GM19372 (cell line): ENCODE measurements at regions not wholly inside any gene's neighbourhood (a gene's known extent, or its start where the extent isn't known, plus 50 kb on each side); places are given as distances from the start of the nearest gene placed in this dataset.
"Not testable (repeated sequence)": the region's sequence is repeated elsewhere in the genome, so short reads cannot be mapped to it uniquely, and the experiment has no call there.

Experiments
- ATAC-seq: cut with Tn5 transposase; IDR thresholded peaks from one replicate; pipeline ENCODE4 v1.9.1; 2021; ENCODE audit warnings: mild to moderate bottlenecking, low read depth, moderate library complexity; ENCODE audit not compliant: unreplicated experiment

GRCh38 chr6:113684382-113684901 is 172.7 kb upstream of the MARCKS start:
- ATAC-seq: no peak

- no peak for ATAC-seq
Observed at GRCh38 chr6:113686049-113686448, 171.1 kb upstream of the MARCKS start.

- ATAC-seq: not testable (repeated sequence)
Observed at GRCh38 chr6:113689620-113690019, 167.5 kb upstream of the MARCKS start.

- no peak for ATAC-seq
Observed at GRCh38 chr6:113690281-113691259, 166.6 kb upstream of the MARCKS start.

- ATAC-seq: no peak
Observed at GRCh38 chr6:113691260-113691656, 165.9 kb upstream of the MARCKS start.

GRCh38 chr6:113693851-113694250 is 163.3 kb upstream of the MARCKS start:
- ATAC-seq: no peak

GRCh38 chr6:113694278-113695077 is 162.7 kb upstream of the MARCKS start:
- ATAC-seq: no peak

- no peak for ATAC-seq
Observed at GRCh38 chr6:113695516-113695915, 161.6 kb upstream of the MARCKS start.

- no peak for ATAC-seq
Observed at GRCh38 chr6:113696960-113697359, 160.2 kb upstream of the MARCKS start.

GRCh38 chr6:113697632-113698410 is 159.3 kb upstream of the MARCKS start:
- no peak for ATAC-seq

- no peak for ATAC-seq
Observed at GRCh38 chr6:113699239-113699638, 157.9 kb upstream of the MARCKS start.

GRCh38 chr6:113701552-113702254 is 155.4 kb upstream of the MARCKS start:
- ATAC-seq: no peak

GRCh38 chr6:113707194-113707593 is 150.0 kb upstream of the MARCKS start:
- ATAC-seq: no peak

GRCh38 chr6:113709936-113710509 is 147.1 kb upstream of the MARCKS start:
- ATAC-seq: no peak

GRCh38 chr6:113713665-113714064 is 143.5 kb upstream of the MARCKS start:
- ATAC-seq: no peak

GRCh38 chr6:113718588-113718987 is 138.6 kb upstream of the MARCKS start:
- no peak for ATAC-seq

- ATAC-seq: no peak
Observed at GRCh38 chr6:113719064-113719463, 138.1 kb upstream of the MARCKS start.

- ATAC-seq: no peak
Observed at GRCh38 chr6:113719545-113719944, 137.6 kb upstream of the MARCKS start.

GRCh38 chr6:113723182-113723581 is 134.0 kb upstream of the MARCKS start:
- ATAC-seq: no peak
